ENCODE measurements at regions not wholly inside any gene's neighbourhood (a gene's known extent, or its start where the extent isn't known, plus 50 kb on each side); places are given as distances from the start of the nearest gene placed in this dataset.

DNA sequence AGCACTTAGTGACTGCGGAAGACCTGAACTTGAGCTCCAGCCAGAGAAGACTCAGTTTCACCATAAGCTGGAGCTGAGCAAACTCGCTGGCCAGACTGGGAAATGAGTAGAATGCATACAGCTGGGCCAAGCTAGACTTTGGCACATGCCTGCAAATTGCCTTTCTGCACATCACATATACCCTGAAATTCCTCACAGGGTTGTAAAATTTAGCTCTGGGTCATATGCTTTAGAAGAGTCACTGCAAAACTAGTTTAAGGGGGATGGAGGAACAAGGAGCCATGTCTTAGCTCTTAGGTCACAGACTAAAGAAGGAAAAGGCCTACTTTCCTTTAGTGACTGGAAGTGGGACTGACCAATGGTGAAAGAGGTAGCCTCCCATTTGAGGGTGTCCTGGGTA is 67.6 kb downstream of the PPP1R3C start:
- TF ChIP-seq POLR2A (IDR thresholded peaks at IDR 0.05) (no peak), POLR2AphosphoS5 (IDR thresholded peaks at IDR 0.05) (no peak), EP300 (IDR thresholded peaks at IDR 0.05) (no peak)
- TF ChIP-seq, protein P1, sequence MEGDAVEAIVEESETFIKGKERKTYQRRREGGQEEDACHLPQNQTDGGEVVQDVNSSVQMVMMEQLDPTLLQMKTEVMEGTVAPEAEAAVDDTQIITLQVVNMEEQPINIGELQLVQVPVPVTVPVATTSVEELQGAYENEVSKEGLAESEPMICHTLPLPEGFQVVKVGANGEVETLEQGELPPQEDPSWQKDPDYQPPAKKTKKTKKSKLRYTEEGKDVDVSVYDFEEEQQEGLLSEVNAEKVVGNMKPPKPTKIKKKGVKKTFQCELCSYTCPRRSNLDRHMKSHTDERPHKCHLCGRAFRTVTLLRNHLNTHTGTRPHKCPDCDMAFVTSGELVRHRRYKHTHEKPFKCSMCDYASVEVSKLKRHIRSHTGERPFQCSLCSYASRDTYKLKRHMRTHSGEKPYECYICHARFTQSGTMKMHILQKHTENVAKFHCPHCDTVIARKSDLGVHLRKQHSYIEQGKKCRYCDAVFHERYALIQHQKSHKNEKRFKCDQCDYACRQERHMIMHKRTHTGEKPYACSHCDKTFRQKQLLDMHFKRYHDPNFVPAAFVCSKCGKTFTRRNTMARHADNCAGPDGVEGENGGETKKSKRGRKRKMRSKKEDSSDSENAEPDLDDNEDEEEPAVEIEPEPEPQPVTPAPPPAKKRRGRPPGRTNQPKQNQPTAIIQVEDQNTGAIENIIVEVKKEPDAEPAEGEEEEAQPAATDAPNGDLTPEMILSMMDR (IDR thresholded peaks at IDR 0.05) = no peak

All from stomach (tissue), 4 donors.